SK-N-MC (cell line): ENCODE measurements at regions not wholly inside any gene's neighbourhood (a gene's known extent, or its start where the extent isn't known, plus 50 kb on each side); places are given as distances from the start of the nearest gene placed in this dataset.

ENCODE experiments used
- EZH2 ChIP-seq: fragments of 200-600 bp; sonication (generic); IDR thresholded peaks from one replicate; pipeline ENCODE4 v1.6.1; 2017; ENCODE audit warnings: antibody characterized with exemption
- FOXP2 ChIP-seq: optimal IDR thresholded peaks from 2 replicates; pipeline ENCODE3; 2011; ENCODE audit warnings: mild to moderate bottlenecking, moderate library complexity; ENCODE audit not compliant: insufficient read depth; ENCODE audit errors: extremely low read length, control extremely low read depth
- POLR2AphosphoS5 ChIP-seq: IDR thresholded peaks from 2 replicates; pipeline ENCODE4 v1.6.1; 2012; ENCODE audit warnings: mild to moderate bottlenecking, low read depth, low read length, borderline replicate concordance

- no peak for TF ChIP-seq EZH2
- no peak for TF ChIP-seq POLR2AphosphoS5
- no peak for TF ChIP-seq FOXP2
These were observed 331.8 kb upstream of the SFSWAP start for GRCh38 chr12:131378861-131379665.
